Tibial nerve (tissue), 4 donors: ENCODE measurements at regions not wholly inside any gene's neighbourhood (a gene's known extent, or its start where the extent isn't known, plus 50 kb on each side); places are given as distances from the start of the nearest gene placed in this dataset.

Source experiments
- DNase-seq, 2 donors: peaks; one replicate each; pipeline ENCODE4 v3.0.0-alpha.2; 2019; ENCODE audit warnings: low spot score in 2 of 2
- H3K27ac ChIP-seq, 4 donors: fragments of 200-600 bp; sonication (generic) in 3 of 4; one replicate each; pipeline ENCODE4 v1.5.1; 2017 to 2019; ENCODE audit warnings: mild to moderate bottlenecking in 1 of 4
- H3K27me3 ChIP-seq, 2 donors: fragments of 200-600 bp; sonication (generic) in 1 of 2; one replicate each; pipeline versions ENCODE4 v1.5.1 to v1.6.0; 2017 to 2019
- H3K36me3 ChIP-seq, 3 donors: fragments of 200-600 bp; sonication (generic); one replicate each; pipeline ENCODE4 v1.5.1; 2018 to 2019
- H3K4me1 ChIP-seq, 4 donors: fragments of 200-600 bp; sonication (generic) in 3 of 4; one replicate each; pipeline ENCODE4 v1.5.1; 2017 to 2019
- H3K4me3 ChIP-seq, 4 donors: fragments of 200-600 bp; sonication (generic) in 3 of 4; one replicate each; pipeline ENCODE4 v1.5.1; 2017 to 2019; ENCODE audit warnings: mild to moderate bottlenecking in 1 of 4, moderate library complexity in 1 of 4
- H3K9me3 ChIP-seq, 4 donors: fragments of 200-600 bp; sonication (generic) in 3 of 4; one replicate each; pipeline ENCODE4 v1.5.1; 2017 to 2019
- EP300 ChIP-seq, 2 donors: sonication (generic); formaldehyde crosslinking; IDR thresholded peaks; one replicate each; pipeline ENCODE4 v1.6.1; 2017; ENCODE audit warnings: antibody characterized with exemption in 2 of 2, mild to moderate bottlenecking in 1 of 2
- POLR2A ChIP-seq, 2 donors: fragments of 450-650 bp; IDR thresholded peaks; one replicate each; pipeline ENCODE4 v1.6.1; 2017; ENCODE audit warnings: antibody characterized with exemption in 2 of 2, mild to moderate bottlenecking in 2 of 2, moderate library complexity in 2 of 2
- WGBS, 2 donors: methylation state at CpG; one replicate each; pipeline ENCODE4 v1.1.5; 2018; 5-methylcytosine and 5-hydroxymethylcytosine counted together
- TF ChIP-seq, protein P1 (sequence below), 5 experiments: fragments of 200-600 bp in 3 of 5; fragments of 450-650 bp in 2 of 5; sonication (generic) in 3 of 5; IDR thresholded peaks; one replicate each; pipeline ENCODE4 v1.5.1; 2016 to 2019; ENCODE audit warnings: antibody characterized with exemption in 5 of 5, mild to moderate bottlenecking in 3 of 5, moderate library complexity in 2 of 5

DNA sequence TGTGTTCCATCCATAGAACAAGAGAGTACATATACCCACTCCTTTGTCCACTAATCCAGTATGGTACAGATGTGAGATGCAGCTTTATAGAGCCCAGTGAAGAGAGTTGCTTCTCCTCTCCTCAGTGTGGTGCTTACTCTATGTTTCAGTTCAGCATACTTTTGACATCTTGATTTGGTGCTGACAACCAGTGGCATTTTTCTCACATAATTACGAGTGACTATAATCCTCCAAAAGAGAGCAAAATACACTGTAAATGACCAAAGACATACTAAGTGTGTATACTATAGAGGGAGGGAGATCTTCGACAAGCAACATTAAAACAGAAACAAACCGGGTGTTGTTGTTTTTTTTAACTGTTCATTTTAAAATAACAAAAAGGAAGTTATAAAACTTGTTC is 191.5 kb downstream of the KLHL28 start:
- H3K4me1 ChIP-seq: no peaks in the 10 kb centered on the region
- H3K27ac ChIP-seq: no peak overlapping the region
- DNase-seq: no peak
- WGBS, 2 donors: 70 to 76% methylated on average over 3 of the region's 3 CpGs
- no peaks in the 10 kb centered on the region for H3K27me3 ChIP-seq
- no peaks in the 10 kb centered on the region for H3K36me3 ChIP-seq
- TF ChIP-seq POLR2A (IDR thresholded peaks at IDR 0.05) (no peak), EP300 (IDR thresholded peaks at IDR 0.05) (no peak)
- TF ChIP-seq, protein P1, sequence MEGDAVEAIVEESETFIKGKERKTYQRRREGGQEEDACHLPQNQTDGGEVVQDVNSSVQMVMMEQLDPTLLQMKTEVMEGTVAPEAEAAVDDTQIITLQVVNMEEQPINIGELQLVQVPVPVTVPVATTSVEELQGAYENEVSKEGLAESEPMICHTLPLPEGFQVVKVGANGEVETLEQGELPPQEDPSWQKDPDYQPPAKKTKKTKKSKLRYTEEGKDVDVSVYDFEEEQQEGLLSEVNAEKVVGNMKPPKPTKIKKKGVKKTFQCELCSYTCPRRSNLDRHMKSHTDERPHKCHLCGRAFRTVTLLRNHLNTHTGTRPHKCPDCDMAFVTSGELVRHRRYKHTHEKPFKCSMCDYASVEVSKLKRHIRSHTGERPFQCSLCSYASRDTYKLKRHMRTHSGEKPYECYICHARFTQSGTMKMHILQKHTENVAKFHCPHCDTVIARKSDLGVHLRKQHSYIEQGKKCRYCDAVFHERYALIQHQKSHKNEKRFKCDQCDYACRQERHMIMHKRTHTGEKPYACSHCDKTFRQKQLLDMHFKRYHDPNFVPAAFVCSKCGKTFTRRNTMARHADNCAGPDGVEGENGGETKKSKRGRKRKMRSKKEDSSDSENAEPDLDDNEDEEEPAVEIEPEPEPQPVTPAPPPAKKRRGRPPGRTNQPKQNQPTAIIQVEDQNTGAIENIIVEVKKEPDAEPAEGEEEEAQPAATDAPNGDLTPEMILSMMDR (IDR thresholded peaks at IDR 0.05): no peak
- H3K4me3 ChIP-seq: no peak overlapping the region
- H3K9me3 ChIP-seq: no peaks in the 10 kb centered on the region

DNA sequence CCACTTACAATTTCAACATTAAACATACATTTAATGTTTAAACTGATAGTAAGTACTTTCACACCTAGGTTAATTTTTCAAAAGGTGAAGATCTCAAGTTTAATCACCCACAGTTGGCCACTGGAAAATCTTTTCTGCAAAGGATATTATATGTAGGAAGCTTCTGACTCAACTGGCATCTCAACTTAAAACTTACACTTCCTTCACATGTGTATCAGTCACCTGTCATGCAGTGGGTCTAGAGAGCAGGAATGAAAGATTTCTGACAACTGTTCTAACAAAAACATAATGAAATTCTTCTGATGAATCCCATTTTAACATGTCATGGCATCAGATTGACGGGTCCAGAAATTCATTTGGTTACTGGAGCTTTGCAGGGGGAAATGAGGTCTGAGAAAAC is 192.8 kb downstream of the KLHL28 start:
- no peaks in the 10 kb centered on the region for H3K27me3 ChIP-seq
- 86 to 94% methylated on average over 1 of the region's 1 CpG for WGBS, 2 donors
- no peak for DNase-seq

DNA sequence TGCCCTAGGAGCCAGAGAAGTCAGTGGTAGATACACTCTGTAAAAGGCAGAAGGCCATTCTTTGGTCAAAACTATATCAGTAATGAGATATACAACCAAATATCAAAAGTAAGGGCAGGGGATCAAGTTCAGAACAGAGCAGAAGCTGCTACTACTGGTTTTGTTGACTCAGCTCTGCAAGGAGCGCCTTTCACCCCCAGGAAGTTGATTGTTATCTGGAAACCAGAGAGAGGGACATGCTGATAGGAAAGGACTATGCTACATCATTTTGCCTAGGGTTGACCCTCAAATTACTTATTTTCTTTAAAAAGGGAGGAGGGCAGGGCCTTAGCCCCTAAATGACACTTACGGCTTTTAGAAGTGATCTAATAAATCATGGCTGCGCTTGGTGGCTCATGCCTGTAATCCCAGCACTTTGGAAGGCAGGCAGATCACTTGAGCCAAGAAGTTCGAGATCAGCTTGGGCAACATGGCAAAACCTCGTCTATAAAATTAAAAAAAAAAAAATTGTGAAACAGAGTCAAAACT is 194.0 kb downstream of the KLHL28 start:
- no peaks in the 10 kb centered on the region for H3K27me3 ChIP-seq
- no peak overlapping the region for H3K4me3 ChIP-seq
- TF ChIP-seq, protein P1 (IDR thresholded peaks at IDR 0.05): no peak
- TF ChIP-seq EP300 (IDR thresholded peaks at IDR 0.05) (no peak), POLR2A (IDR thresholded peaks at IDR 0.05) (no peak)
- H3K27ac ChIP-seq: no peak overlapping the region
- H3K9me3 ChIP-seq: no peaks in the 10 kb centered on the region
- 86 to 87% methylated on average over 5 of the region's 5 CpGs for WGBS, 2 donors
- DNase-seq: no peak
- no peaks in the 10 kb centered on the region for H3K4me1 ChIP-seq
- no peaks in the 10 kb centered on the region for H3K36me3 ChIP-seq

More for the DNA sequence above, 192.8 kb downstream of the KLHL28 start:
- Histone ChIP-seq H3K9me3 (no peaks in the 10 kb centered on the region), H3K4me3 (no peak overlapping the region), H3K27ac (no peak overlapping the region), H3K36me3 (no peaks in the 10 kb centered on the region), H3K4me1 (no peaks in the 10 kb centered on the region)
- TF ChIP-seq POLR2A (IDR thresholded peaks at IDR 0.05) (no peak), EP300 (IDR thresholded peaks at IDR 0.05) (no peak)
- TF ChIP-seq, protein P1 (IDR thresholded peaks at IDR 0.05): no peak

DNA sequence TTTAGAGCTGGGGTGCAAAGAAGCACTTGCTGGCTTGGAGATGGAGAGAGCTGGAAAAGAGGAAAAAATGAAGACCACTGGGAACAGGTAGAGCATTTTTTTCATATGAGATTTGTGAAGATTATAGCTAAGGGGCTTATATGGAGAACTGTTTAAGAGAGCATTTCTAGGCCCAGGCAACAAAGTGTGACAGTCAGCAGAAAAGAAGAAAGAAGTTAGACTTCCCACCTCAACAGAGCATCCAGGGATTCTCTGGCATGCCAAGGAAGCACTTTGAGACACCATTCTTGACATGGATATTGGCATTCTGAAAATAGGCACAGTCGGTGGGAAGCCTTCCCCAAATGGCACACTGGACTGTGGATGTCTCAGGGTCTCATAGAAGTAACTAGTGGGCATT is 195.5 kb downstream of the KLHL28 start:
- Histone ChIP-seq H3K4me1 (no peaks in the 10 kb centered on the region), H3K36me3 (no peaks in the 10 kb centered on the region), H3K27ac (no peak overlapping the region), H3K9me3 (no peaks in the 10 kb centered on the region), H3K27me3 (no peaks in the 10 kb centered on the region), H3K4me3 (no peak overlapping the region)
- 85 to 89% methylated on average over 1 of the region's 1 CpG for WGBS, 2 donors
- no peak for DNase-seq
- TF ChIP-seq EP300 (IDR thresholded peaks at IDR 0.05): no peak
- no peak for TF ChIP-seq POLR2A (IDR thresholded peaks at IDR 0.05)
- TF ChIP-seq, protein P1 (IDR thresholded peaks at IDR 0.05): no peak

DNA sequence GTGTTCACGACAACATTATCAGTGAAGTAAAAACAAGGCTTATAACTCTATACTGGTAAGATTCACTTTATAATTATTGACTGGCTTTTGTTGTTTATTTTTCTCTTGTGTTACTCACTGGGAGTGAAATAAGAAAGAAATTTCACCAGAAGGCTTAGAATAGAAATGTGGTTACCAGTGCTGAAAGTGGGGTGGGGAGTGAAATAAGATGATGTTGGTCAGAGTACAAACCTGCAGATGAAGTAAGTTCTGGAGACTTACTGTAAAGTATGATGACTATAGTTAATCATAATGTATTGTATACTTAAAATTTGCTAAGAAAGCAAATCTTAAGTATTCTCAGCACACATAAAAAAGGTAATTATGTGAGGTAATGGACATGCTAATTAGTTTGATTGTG is 198.4 kb downstream of the KLHL28 start:
- Histone ChIP-seq H3K4me3 (no peak overlapping the region), H3K27me3 (no peaks in the 10 kb centered on the region), H3K9me3 (no peaks in the 10 kb centered on the region), H3K27ac (no peak overlapping the region), H3K4me1 (no peaks in the 10 kb centered on the region), H3K36me3 (no peaks in the 10 kb centered on the region)
- WGBS, 2 donors: 90 to 91% methylated on average over 1 of the region's 1 CpG
- TF ChIP-seq, protein P1 (IDR thresholded peaks at IDR 0.05): no peak
- TF ChIP-seq EP300 (IDR thresholded peaks at IDR 0.05) (no peak), POLR2A (IDR thresholded peaks at IDR 0.05) (no peak)
- no peak for DNase-seq
